GM21528 (cell line): ENCODE measurements at regions not wholly inside any gene's neighbourhood (a gene's known extent, or its start where the extent isn't known, plus 50 kb on each side); places are given as distances from the start of the nearest gene placed in this dataset.

Source experiments
- ATAC-seq: cut with Tn5 transposase; IDR thresholded peaks from one replicate; pipeline ENCODE4 v1.9.1; 2021; ENCODE audit warnings: mild to moderate bottlenecking, moderate library complexity; ENCODE audit not compliant: unreplicated experiment, low FRiP score

DNA sequence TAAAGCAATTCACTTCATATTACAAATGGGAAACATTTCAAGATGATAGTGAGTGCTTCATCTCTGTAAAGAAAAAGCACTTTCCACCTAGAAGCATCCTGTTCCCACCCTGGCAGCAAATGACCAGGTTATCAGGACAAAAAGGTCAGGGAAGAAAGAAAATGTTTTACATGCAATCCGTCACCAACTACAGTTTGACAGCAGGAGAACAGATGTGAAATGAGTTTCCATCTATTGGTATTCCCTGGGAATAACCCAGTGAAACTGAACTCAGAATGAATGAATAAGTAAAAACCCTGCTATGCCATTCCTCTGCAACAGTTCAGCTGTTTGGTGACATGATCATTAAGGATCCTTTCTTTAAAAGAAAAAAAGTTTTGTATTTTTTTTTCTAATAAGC is 67.6 kb downstream of the HTR1A start:
- no peak for ATAC-seq

DNA sequence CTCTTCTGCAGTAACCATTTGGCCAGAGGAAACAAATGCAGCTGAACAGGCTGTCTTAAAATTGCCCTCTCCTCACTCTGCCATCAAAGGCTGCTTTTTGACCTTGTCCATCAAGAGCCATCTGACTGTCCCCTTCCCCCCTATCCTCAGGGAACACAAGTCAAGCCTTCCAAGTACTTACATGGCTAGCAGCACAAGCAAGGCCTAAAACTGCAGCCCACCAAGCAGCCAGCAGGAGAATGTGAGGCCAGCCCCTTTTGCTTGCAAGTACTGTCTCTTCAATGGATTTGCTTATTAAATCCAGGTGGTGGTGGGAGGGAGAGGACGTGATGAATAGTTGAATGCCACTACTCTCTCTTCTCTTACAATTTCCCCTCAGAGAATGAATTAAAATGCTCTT is 83.5 kb downstream of the HTR1A start:
- no peak for ATAC-seq

DNA sequence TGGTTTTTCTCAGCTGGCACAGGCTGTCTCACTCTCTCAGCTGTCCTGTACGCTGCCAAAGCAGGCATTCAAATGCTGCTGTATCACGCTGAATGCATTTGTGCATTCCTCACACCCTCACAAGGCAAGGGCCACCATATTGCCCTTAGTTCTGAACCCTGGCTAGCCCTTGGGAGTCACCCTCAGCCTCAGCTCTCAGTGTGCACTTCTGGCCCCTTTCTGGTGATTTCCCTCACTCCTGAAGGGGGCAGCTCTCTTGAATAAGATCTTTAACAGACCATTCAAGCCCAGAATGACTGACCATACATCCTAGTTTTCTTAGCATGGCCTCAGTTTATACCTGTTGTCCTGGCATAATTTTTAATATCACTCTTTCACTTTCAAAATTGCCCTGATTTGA is 84.3 kb downstream of the HTR1A start:
- ATAC-seq, result no peak

DNA sequence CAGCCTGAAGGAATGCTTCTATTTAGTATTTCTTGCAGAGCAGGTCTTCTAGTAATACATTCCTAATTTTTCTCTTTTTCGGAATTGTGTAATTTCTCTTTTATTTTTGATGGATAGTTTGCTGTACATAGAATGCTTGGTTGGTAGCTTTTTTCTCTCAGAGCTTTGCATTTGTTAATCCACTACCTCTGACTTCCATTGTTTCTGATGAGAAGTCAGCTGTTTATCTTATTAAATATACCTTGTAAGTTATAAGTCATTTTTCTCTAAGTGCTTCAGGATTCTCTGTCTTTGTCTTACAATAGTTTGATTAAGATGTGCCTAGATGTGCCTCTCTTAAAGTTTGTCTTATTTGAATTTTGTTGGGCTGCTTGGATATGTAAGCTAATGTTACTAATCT is 101.9 kb downstream of the HTR1A start:
- ATAC-seq, result no peak

DNA sequence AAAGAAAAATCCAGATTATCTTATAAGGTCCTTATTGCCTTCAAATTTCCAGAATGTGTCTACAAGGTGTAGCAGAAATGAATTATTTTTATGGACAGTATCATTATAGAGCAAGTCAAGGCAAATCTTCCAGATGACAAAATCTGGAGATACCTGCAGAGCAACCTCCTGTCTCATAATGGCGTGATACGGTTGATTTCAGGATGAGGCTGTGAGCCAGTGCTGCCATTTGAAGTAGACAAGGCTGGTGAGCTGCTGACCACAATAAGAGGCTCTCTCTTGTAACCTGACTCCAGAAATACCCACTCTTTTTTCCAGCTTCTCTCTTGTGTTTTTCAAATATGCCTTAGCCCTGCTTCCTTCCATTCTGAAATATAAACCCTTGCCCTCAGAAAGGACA is 108.2 kb downstream of the HTR1A start:
- no peak for ATAC-seq

DNA sequence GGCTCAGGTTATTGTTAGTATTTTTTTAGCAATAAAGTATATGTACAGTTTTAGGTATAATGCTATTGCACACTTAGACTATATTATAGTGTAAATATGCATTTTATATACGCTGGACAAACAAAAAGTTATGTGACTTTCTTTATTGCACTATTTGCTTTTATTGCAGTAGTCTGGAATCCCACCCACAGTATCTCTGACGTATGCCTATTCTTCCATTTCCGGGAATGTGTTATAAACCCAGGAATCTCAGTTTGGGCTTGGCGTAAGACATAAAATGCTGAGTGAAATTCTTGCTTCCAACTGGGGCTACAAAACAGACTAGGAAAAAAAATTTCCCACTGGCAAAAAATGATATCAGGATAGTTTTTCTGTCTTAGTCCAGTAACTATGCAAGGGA is 119.1 kb downstream of the HTR1A start:
- ATAC-seq, result no peak

DNA sequence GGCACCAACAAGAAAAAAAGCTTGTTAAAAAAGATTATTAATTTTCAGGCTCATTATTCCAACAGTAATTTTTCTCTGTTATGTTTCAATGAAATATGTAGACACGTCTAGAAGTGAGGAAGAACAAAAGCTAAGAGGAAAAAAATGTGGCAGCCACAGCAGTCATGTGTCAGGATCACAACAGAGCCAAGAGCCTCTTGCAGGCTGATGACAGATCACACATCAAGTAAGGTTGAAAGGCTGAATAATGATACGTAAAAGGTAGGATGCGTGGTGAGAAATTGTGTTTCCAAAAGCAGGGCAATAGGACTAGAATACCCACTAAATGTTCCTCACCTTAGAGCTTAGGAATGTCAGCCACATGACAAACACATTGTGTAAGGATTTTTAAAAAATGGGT is 124.8 kb downstream of the HTR1A start:
- no peak for ATAC-seq

DNA sequence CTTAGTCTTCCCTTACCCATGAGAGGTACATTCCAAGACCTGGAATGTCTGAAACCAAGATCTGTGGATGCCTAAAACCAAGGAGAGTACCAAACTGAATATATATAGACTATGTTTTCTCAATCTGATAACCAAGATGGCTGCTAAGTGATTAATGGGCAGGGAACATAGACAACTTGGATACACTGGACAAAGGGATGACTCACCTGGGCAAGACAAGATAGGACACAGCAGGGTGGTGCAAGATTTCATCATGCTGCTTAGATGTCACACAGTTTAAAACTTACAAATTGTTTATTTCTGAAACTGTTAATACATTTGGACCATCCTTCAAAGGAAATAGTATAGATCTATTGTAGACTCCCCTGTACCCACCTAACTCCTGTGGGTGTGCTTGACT is 130.9 kb downstream of the HTR1A start:
- no peak for ATAC-seq

DNA sequence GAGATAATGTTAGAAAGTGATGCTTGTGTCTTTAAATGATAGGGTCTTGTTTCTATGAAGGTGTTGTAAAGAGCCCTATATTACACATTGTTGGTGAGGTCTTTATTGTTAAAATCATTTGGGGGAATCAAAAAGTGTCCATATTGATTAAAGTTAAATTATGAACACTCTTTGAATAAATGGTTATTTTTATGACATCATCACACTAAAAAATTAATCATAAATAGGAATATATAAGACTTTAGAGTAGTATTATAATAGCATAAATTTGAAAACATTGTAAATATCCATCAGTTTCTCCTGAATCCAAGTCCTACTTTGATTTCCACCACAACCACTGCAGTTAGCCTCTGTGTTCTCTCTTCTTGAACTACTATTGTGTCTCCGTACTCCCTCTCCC is 136.3 kb downstream of the HTR1A start:
- no peak for ATAC-seq

DNA sequence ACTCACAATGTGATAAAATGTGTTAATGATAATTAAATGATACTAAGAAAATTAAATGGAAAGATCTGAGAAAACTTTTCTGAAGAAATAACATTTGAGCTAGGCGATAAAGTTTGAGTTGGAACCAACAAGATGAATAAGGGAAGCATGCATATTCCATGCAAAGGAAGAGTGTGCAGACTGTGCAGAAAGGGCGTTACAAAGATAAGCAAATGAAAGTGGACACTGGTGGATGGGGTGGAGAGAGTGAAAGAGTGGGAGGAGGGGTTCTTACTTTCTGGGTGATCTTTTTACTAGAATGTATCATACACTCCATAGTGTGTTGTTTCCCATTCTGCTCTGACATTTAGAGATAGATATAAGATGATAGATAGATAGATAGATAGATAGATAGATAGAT is 138.7 kb downstream of the HTR1A start:
- ATAC-seq, result no peak

DNA sequence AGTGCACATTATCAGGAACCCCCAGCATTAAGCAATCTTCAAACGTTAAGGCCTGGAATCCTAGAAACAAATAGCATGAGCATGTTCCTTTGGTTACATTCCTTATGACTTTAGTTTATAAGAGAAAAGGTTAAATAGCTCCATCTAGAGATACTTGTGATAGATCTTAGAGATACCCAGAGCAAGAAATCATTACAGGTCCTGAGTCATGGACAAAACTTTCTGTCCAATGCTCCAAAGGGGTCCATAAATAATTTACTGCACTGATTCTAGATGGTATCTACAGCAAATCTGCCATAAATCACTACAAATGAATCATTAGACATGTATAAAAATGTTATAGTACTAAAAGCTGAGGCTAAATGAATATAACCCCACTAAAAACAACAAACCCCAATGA is 139.6 kb downstream of the HTR1A start:
- ATAC-seq, result no peak

DNA sequence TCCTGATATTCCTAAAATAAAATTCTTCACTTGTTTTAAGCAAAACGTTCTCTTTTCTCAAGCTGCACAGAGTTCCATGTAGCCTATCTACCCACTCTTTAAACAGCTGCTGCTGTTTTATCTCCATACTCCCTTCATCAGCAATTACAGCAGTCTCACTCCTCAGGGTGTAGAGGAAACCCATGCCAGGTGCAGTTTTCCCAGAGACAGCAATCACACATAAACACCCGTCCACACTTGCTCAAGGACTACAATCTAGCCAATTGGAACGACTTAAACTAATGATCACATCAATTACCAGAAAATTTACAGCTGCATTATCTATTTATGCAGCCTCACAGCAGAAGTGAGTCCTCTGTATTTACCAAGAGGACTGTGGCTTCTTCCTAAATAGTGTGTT is 141.7 kb downstream of the HTR1A start:
- ATAC-seq, result no peak

DNA sequence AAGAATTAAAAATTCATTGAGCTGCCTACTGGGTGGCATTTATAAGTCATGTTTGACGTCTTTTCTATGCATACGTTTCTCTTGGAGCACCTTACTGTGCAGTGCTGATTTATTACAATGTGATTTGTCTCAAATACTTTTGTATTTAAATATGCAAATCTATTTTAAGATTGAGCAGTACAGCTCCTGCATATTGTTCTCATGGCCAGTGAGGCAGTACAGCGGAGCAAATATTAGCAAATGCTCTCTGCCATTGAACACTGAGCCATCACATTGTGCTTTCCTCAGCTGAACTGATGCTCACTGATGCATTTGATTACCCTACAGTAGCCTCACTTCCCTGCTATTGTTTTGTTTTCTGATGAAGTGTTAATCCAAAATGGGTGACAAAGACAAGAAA is 149.6 kb downstream of the HTR1A start:
- no peak for ATAC-seq

DNA sequence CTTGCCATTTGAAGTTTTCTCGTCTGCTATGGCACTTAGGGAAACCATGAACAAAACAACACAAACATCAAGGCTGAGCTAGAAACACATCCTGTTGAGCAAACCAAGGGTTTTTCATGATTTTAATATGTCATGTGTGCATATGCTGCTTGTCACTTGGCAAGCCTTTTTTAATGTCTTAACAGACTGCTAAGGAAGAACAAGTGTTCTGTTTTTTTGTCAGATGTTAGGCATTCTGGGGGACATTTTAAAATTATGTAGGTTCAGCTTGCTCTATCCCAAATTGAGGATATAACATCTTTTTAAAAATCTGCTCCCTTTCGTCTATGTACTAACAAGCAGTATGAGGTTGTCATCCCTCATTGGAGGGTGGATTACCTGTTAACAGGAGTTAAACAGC is 150.3 kb downstream of the HTR1A start:
- ATAC-seq, result no peak

DNA sequence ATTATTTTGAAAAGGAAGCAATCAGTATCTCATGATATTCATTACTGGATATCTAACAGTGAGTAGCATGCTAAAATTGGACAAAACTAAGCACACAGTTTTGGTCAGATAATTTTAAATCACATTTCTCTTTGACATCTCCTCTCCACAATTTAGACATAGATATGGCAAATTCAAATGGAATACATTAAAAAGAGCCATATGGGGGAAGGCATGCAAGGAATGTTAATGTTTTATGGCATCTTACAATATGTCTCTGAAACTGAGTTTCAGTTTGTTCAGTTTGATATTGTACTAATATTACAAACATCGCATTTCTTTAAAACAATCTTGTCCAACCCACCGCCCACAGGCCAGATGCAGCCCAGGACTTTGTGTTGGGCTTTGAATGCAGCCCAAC is 151.0 kb downstream of the HTR1A start:
- ATAC-seq, result no peak

DNA sequence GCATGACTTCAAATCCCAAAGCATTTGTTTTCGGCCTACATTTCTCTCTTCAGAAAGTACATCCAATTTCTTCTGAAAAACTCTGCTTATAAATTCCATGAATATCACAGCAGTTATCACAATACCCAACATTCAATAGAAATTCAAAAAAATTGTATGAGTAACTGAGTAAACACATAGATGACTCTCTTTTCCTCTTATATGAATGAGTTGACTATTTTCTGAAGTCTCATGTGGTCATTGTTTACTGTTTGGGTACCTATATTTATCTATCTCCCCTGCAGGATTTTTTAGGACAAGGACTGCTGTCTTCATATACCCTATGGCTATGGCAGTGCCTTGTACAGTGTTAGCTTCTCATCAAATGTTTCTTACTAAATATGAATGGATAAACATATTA is 157.1 kb downstream of the HTR1A start:
- ATAC-seq, result no peak

DNA sequence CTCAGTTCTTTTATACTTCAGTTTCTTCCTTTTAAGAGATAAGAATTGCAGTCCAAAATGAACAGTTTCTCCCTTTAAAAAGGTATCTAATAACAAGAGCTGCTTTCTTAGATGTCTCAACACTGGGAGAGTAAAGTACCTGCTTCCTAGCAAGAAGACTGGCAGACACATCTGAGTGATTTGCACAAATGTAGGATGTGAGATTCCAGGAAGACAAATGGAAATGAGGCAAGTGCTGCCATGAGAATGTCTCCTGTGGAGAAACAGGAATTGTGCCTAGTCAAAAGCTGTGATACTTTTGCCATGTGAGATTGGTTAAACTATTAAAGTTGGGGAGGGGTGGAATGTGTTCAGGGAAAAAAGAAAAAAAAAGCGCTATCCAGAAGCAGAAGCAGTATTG is 159.1 kb downstream of the HTR1A start:
- ATAC-seq, result no peak

DNA sequence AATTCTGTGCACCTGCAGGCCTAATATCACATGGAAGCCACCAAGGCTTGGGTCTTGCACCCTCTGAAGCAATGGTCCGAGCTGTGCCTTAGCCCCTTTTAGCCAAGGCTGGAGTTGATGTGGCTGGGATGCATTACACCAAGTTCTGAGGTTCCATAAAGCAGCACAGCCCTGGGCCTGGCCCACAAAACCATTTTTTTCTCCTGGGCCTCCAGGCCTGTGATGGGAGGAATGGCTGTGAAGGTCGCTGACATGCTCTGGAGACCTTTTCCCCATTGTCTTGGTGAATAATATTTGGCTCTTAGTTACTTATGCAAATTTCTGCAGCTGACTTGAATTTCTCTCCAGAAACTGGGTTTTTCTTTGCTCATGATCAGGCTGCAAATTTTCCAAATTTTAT is 167.3 kb downstream of the HTR1A start:
- no peak for ATAC-seq

DNA sequence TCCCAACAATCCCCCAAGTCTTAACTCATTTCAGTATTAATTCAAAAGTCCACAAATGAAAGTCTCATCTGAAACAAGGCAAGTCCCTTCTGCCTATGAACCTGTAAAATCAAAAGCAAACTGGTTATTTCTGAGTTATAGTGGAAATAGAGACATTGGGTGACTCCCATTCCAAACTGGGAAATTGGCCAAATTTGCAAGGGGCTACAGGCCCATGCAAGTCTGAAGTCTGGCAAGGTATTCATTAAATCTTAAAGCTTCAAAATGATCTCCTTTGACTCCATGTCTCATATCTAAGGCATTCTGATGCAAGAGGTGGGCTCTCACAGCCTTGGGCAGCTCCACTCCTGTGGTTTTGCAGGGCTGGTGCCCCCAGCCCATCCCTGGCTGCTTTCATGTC is 167.9 kb downstream of the HTR1A start:
- no peak for ATAC-seq

DNA sequence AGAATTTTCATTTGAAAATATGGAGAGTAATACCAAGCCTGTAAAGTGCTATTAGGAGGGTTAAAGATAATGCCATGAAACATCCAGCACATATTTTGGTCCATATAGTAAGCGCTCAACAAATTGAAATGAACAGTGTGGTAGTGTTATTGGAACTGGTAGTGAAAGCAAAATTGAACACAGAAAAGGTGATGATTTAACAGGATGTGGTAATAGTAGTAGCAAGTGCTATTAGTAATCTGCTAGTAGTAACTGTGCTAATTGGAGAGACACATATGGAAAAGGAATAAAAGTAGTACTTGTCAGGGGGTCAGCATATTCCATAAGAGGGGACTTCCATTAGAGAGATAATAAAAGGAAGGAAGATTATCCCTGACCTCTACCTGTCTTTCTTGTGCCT is 187.3 kb downstream of the HTR1A start:
- no peak for ATAC-seq

DNA sequence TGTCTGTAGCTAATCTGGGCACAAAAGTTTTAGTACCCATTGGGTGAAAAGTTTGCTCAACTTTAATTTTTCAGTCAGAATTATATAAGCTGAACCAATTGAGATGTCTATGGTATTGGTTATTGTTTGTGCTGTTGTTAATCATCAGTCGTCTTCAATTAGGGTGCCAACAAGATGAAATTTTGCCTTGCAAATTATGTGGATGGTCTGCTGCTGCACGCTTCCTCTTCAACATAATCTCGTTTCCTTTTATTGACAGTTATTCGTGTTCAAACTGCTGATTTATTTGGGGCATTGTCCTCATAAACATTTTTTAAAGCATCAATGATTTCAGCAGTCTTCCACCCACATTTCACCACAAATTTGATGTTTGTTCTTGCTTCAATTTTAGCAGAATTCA is 194.0 kb downstream of the HTR1A start:
- no peak for ATAC-seq

DNA sequence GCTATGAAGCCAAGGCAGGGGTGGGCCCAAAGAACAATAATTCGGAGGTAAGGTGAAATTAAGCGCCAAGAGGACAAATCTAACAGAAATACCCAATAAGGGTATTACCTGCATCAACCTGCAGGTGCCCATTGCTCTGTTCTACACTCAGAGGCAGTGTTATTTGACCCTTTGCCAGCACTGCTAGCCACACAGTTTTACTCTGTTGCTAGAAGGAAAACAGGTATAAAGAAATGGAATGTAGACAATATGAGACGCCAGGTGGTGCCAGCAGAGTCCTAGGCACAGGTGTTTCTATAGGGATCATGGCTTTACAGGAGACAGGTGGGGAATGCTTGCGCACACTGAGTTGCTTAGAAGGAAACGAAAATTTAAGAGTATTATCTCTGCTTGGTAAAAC is 201.3 kb downstream of the HTR1A start:
- no peak for ATAC-seq

DNA sequence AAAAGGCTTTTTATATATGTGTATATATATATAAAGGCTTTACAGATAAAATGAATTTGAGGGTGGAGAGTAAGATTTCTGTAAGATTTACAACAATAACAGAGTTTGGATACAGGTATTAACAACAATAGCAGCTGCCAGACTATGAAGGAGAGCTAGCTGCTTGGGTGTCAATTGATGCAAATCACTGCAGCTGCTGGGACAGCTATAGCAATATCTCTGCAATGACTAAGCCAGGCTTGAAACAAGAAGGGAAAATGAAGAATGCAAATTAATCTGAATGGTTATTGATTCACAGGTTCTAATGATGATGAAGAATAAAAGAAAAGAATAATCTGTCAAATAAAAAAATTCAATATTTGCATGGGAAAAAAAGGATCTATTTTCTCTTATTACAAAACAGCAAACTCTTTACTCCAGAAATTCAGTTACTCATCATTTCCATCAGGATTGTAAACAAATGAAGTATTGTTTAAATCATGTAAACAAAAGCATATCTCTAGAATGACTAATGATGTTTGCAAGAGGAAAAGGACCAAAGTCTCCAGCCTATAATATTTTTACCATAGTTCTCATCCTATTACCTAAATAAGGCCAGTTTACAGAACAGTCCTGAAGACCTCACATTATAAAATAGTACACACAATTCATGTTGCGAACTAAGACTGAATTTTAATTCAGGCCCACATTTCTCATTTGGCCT is 219.0 kb downstream of the HTR1A start:
- ATAC-seq, result no peak
